Progenitor cell of endocrine pancreas (in vitro differentiated cells): ENCODE measurements at regions not wholly inside any gene's neighbourhood (a gene's known extent, or its start where the extent isn't known, plus 50 kb on each side); places are given as distances from the start of the nearest gene placed in this dataset.

ENCODE experiments used
- DNase-seq: peaks from one replicate; pipeline ENCODE4 v3.0.0; 2021; ENCODE audit warnings: low spot score; ENCODE audit not compliant: unreplicated experiment
- H3K27ac Mint-ChIP-seq: 2 replicates; pipeline ENCODE4 v1.8.0; 2021; ENCODE audit warnings: mild to moderate bottlenecking, moderate library complexity, mixed read lengths
- H3K27me3 Mint-ChIP-seq: 2 replicates; pipeline ENCODE4 v1.8.0; 2021; ENCODE audit warnings: mixed read lengths
- H3K36me3 Mint-ChIP-seq: 2 replicates; pipeline ENCODE4 v1.8.0; 2022; ENCODE audit warnings: mixed read lengths; ENCODE audit not compliant: insufficient read depth
- H3K4me1 Mint-ChIP-seq: 2 replicates; pipeline ENCODE4 v1.8.0; 2021; ENCODE audit warnings: low read depth, mixed read lengths
- H3K4me3 Mint-ChIP-seq: 2 replicates; pipeline ENCODE4 v1.8.0; 2021; ENCODE audit warnings: low read depth, mild to moderate bottlenecking, moderate library complexity, mixed read lengths
- H3K9me3 Mint-ChIP-seq: 2 replicates; pipeline ENCODE4 v1.8.0; 2021; ENCODE audit warnings: low read depth, mixed read lengths
- TF ChIP-seq, protein P1 (sequence below): fragments of 200-600 bp; sonication (generic); IDR thresholded peaks from one replicate; pipeline ENCODE4 v1.5.0; 2021; ENCODE audit warnings: antibody characterized with exemption, mild to moderate bottlenecking; ENCODE audit not compliant: unreplicated experiment

- peaks cover 2% of the 10 kb centered on the region for H3K4me1 Mint-ChIP-seq
- H3K4me3 Mint-ChIP-seq, result no peak overlapping the region
- TF ChIP-seq, protein P1, sequence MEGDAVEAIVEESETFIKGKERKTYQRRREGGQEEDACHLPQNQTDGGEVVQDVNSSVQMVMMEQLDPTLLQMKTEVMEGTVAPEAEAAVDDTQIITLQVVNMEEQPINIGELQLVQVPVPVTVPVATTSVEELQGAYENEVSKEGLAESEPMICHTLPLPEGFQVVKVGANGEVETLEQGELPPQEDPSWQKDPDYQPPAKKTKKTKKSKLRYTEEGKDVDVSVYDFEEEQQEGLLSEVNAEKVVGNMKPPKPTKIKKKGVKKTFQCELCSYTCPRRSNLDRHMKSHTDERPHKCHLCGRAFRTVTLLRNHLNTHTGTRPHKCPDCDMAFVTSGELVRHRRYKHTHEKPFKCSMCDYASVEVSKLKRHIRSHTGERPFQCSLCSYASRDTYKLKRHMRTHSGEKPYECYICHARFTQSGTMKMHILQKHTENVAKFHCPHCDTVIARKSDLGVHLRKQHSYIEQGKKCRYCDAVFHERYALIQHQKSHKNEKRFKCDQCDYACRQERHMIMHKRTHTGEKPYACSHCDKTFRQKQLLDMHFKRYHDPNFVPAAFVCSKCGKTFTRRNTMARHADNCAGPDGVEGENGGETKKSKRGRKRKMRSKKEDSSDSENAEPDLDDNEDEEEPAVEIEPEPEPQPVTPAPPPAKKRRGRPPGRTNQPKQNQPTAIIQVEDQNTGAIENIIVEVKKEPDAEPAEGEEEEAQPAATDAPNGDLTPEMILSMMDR, result no peak
- no peak overlapping the region for H3K27ac Mint-ChIP-seq
- peaks cover 5% of the 10 kb centered on the region for H3K27me3 Mint-ChIP-seq
- no peak for DNase-seq
- H3K36me3 Mint-ChIP-seq, result no peaks in the 10 kb centered on the region
- peaks cover 5% of the 10 kb centered on the region for H3K9me3 Mint-ChIP-seq
Measured at GRCh38 chr6:111958534-111958933, 85.3 kb upstream of the FYN start.

DNA sequence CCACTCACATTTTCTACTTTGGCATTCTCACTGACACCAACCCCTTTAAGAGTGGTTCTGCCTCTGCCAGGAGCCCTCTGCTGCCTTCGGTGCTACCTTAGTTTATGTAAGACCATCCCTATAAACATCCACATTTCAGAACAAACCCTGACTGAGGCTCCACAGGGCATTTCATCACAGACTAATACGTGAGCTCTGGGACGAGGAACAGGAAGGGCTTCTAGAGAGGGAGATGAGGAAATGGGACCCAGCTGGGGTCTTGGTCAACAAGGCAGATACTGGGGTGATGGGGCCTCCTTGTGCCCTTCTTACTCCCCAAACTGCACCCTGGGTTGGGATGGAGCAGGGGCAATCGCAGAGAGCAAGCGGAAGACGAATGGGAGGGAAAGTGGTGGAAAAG, 86.5 kb upstream of the FYN start:
- Mint-ChIP-seq H3K36me3 (no peaks in the 10 kb centered on the region), H3K27me3 (peaks cover 7% of the 10 kb centered on the region), H3K4me1 (peaks cover 2% of the 10 kb centered on the region), H3K9me3 (peaks cover 5% of the 10 kb centered on the region), H3K4me3 (no peak overlapping the region), H3K27ac (no peak overlapping the region)
- no peak for DNase-seq
- TF ChIP-seq, protein P1, result no peak

DNA sequence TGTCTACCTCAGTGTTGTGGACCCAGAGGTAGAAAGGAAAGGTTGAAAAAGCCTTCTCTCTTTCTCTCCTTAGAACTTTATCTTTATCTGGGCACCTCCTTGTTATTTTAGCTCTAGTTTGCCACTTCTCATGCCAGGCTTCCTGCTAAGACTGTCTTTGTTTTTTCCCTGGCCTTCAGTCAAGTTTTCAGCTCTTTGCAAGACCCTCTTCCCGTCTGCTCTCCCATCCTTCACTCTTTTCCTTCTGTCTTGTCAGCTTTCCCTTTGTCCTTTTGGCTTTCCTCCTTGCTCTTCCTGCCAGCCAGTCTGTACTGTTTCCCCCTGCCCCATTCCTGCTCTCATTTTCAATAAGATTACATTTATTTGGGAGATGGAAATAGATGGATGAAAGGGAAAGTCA, 86.8 kb upstream of the CCN6 start:
- Mint-ChIP-seq H3K4me3 (no peak overlapping the region), H3K9me3 (peaks cover 2% of the 10 kb centered on the region), H3K27ac (no peak overlapping the region), H3K36me3 (no peaks in the 10 kb centered on the region), H3K27me3 (peaks cover 10% of the 10 kb centered on the region), H3K4me1 (no peaks in the 10 kb centered on the region)
- TF ChIP-seq, protein P1, result no peak
- no peak for DNase-seq

GRCh38 chr6:111970426-111970825, 83.5 kb upstream of the CCN6 start:
- no peak for DNase-seq
- TF ChIP-seq, protein P1, result no peak
- Mint-ChIP-seq H3K9me3 (no peaks in the 10 kb centered on the region), H3K27ac (no peak overlapping the region), H3K4me1 (no peaks in the 10 kb centered on the region), H3K4me3 (no peak overlapping the region), H3K36me3 (no peaks in the 10 kb centered on the region), H3K27me3 (peaks cover 4% of the 10 kb centered on the region)

GRCh38 chr6:111971181-111971841, 82.6 kb upstream of the CCN6 start:
- DNase-seq, result no peak
- H3K4me1 Mint-ChIP-seq, result no peaks in the 10 kb centered on the region
- TF ChIP-seq, protein P1, result no peak
- H3K9me3 Mint-ChIP-seq, result no peaks in the 10 kb centered on the region
- H3K27ac Mint-ChIP-seq, result no peak overlapping the region
- H3K27me3 Mint-ChIP-seq, result peaks cover 6% of the 10 kb centered on the region
- H3K4me3 Mint-ChIP-seq, result no peak overlapping the region
- no peaks in the 10 kb centered on the region for H3K36me3 Mint-ChIP-seq
